ENCODE measurements at regions not wholly inside any gene's neighbourhood (a gene's known extent, or its start where the extent isn't known, plus 50 kb on each side); places are given as distances from the start of the nearest gene placed in this dataset.

- no peak overlapping the region for H3K4me3 Mint-ChIP-seq (ENCODE audit: low read depth)
- H3K27me3 Mint-ChIP-seq = peaks cover 7% of the 10 kb centered on the region
- H3K36me3 Mint-ChIP-seq (ENCODE audit: insufficient read depth) = no peaks in the 10 kb centered on the region
- TF ChIP-seq CTCF (IDR thresholded peaks at IDR 0.05; ENCODE audit: unreplicated experiment) = no peak
- H3K9me3 Mint-ChIP-seq (ENCODE audit: low read depth) = no peaks in the 10 kb centered on the region
- peaks cover 9% of the 10 kb centered on the region for H3K4me1 Mint-ChIP-seq (ENCODE audit: low read depth)
- no peak overlapping the region for H3K27ac Mint-ChIP-seq
- DNase-seq (ENCODE audit: low spot score, unreplicated experiment) = no peak
Measured at GRCh38 chr5:34562791-34563190, 93.3 kb upstream of the RAI14 start.

GRCh38 chr5:34563269-34563668, 92.9 kb upstream of the RAI14 start:
- Mint-ChIP-seq H3K4me1 (ENCODE audit: low read depth) (peaks cover 9% of the 10 kb centered on the region), H3K27me3 (peaks cover 7% of the 10 kb centered on the region), H3K9me3 (ENCODE audit: low read depth) (no peaks in the 10 kb centered on the region), H3K27ac (no peak overlapping the region), H3K36me3 (ENCODE audit: insufficient read depth) (no peaks in the 10 kb centered on the region), H3K4me3 (ENCODE audit: low read depth) (no peak overlapping the region)
- DNase-seq (ENCODE audit: low spot score, unreplicated experiment) = no peak
- TF ChIP-seq CTCF (IDR thresholded peaks at IDR 0.05; ENCODE audit: unreplicated experiment) = no peak

- no peak overlapping the region for H3K4me3 Mint-ChIP-seq (ENCODE audit: low read depth)
- H3K27me3 Mint-ChIP-seq = peaks cover 7% of the 10 kb centered on the region
- no peaks in the 10 kb centered on the region for H3K9me3 Mint-ChIP-seq (ENCODE audit: low read depth)
- H3K27ac Mint-ChIP-seq = no peak overlapping the region
- TF ChIP-seq CTCF (IDR thresholded peaks at IDR 0.05; ENCODE audit: unreplicated experiment) = no peak
- H3K36me3 Mint-ChIP-seq (ENCODE audit: insufficient read depth) = no peaks in the 10 kb centered on the region
- DNase-seq (ENCODE audit: low spot score, unreplicated experiment) = no peak
- peaks cover 10% of the 10 kb centered on the region for H3K4me1 Mint-ChIP-seq (ENCODE audit: low read depth)
Measured at GRCh38 chr5:34563931-34564709, 92.0 kb upstream of the RAI14 start.

- Mint-ChIP-seq H3K9me3 (ENCODE audit: low read depth) (no peaks in the 10 kb centered on the region), H3K27ac (no peak overlapping the region), H3K4me3 (ENCODE audit: low read depth) (no peak overlapping the region), H3K36me3 (ENCODE audit: insufficient read depth) (no peaks in the 10 kb centered on the region), H3K4me1 (ENCODE audit: low read depth) (peaks cover 15% of the 10 kb centered on the region), H3K27me3 (peaks cover 7% of the 10 kb centered on the region)
- no peak for DNase-seq (ENCODE audit: low spot score, unreplicated experiment)
- no peak for TF ChIP-seq CTCF (IDR thresholded peaks at IDR 0.05; ENCODE audit: unreplicated experiment)
Measured at GRCh38 chr5:34564710-34565235, 91.4 kb upstream of the RAI14 start.

- no peak for TF ChIP-seq CTCF (IDR thresholded peaks at IDR 0.05; ENCODE audit: unreplicated experiment)
- no peak overlapping the region for H3K27ac Mint-ChIP-seq
- H3K4me3 Mint-ChIP-seq (ENCODE audit: low read depth) = no peak overlapping the region
- no peaks in the 10 kb centered on the region for H3K36me3 Mint-ChIP-seq (ENCODE audit: insufficient read depth)
- H3K27me3 Mint-ChIP-seq = peaks cover 7% of the 10 kb centered on the region
- H3K4me1 Mint-ChIP-seq (ENCODE audit: low read depth) = peaks cover 10% of the 10 kb centered on the region
- peaks cover 3% of the 10 kb centered on the region for H3K9me3 Mint-ChIP-seq (ENCODE audit: low read depth)
- DNase-seq (ENCODE audit: low spot score, unreplicated experiment) = no peak
Measured at GRCh38 chr5:34570143-34570542, 86.0 kb upstream of the RAI14 start.
